ENCODE measurements at regions not wholly inside any gene's neighbourhood (a gene's known extent, or its start where the extent isn't known, plus 50 kb on each side); places are given as distances from the start of the nearest gene placed in this dataset.

- DNase-seq (ENCODE audit: low read depth in 2 of 3, low spot score in 2 of 3), result no peak
These were observed 1114.6 kb upstream of the KLHL29 start for GRCh38 chr2:22270341-22270740.

- DNase-seq (ENCODE audit: low read depth in 2 of 3, low spot score in 2 of 3), result no peak
These were observed 1111.1 kb upstream of the KLHL29 start for GRCh38 chr2:22273853-22274252.

- DNase-seq (ENCODE audit: low read depth in 2 of 3, low spot score in 2 of 3), result no peak
These were observed 1110.3 kb upstream of the KLHL29 start for GRCh38 chr2:22274661-22275060.

DNA sequence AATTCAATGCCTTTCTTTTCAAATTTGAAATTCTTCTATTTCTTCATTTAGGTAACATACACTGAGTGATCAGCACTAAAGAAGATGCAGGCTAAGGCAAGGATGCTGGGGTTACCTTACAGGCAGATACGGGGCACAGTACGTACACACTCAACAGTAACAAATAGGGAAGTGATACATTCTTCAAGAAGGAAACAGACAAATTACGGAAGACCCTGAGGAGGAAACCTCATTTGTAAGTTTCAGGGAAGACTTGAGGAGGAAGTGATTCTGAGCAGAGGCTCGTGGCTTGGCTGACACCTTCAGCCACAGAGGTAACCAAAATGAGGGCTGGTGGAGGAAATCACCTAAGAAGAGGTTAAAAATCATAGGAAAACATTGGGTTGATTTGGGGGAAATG lies 1108.3 kb upstream of the KLHL29 start:
- no peak for DNase-seq (ENCODE audit: low read depth in 2 of 3, low spot score in 2 of 3)

DNA sequence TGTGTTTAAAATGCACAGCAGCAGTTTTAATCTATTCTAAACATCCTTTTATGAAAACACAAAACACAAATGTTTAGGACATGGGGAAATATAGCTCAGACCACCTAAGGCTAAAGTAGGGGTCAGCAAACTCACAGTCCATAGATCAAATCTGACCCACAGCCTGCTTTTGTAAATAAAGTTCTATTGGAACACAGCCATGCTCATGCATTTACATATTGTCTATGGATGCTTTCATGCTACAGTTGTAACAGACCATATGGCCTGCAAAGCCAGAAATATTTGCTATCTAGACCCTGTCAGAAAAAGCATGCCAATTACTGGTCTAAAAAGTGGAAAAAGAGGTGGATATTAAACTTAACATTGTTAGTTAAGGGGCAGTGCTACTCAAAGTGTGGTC lies 1105.4 kb upstream of the KLHL29 start:
- DNase-seq (ENCODE audit: low read depth in 2 of 3, low spot score in 2 of 3), result no peak

DNA sequence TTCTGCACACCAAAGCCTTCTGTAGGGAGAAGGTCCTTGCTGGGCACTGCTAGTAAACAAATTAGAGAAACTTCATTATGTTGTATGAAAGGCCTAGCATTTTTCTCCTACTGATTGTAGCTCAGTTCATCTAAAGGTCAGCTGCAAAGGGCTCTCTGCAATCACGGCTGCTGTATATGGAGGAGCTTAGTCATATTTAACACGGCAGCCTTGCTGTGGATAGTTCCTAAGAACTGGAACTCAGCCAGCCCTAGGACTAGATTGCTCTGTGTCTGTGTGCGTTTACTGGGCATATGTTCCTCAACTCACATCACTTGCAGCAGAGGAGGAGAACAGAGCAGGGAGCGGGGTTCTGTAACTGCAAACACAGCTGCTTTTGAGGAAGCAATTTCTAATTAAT lies 1103.9 kb upstream of the KLHL29 start:
- no peak for DNase-seq (ENCODE audit: low read depth in 2 of 3, low spot score in 2 of 3)

GRCh38 chr2:22282220-22282619 lies 1102.8 kb upstream of the KLHL29 start:
- DNase-seq (ENCODE audit: low read depth in 2 of 3, low spot score in 2 of 3), result no peak

DNA sequence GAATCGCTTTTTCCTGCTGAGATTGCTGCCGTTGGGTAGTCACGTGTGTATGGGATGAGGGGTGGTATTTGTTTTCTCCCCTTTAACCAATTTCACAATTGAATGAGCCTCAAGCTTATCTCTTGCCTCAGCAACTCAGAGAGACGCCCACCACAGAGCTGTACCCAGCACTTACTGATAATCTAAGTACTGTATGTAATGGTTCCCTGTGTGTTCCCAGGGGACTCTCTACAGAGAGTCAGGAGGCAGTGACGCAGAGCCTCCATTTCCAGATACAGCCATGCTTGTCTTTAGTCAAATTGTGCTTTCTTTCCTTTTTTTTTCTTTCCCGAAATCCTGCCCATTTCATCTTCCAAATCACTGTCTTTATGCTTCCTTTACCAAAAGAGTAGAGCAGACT lies 1102.1 kb upstream of the KLHL29 start:
- DNase-seq (ENCODE audit: low read depth in 2 of 3, low spot score in 2 of 3), result no peak

DNA sequence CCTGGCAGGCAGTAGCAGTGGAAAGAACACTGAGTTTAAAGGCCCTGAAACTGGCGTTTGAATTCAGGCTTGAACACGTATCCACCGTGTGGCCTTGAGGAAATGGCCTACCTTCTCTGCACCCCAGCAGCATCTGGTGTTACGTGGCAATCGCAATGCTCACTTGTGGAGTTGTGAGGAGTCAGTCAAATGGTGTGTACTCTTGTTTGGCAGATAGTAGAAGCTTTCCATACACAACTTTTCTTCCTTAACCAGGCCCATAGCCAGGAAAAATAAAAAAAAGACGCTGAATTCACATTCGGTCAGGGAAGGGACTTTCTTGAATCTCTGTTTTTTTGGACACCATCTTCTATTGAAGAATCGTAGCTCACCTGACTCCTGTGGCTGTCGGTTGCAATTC lies 1101.5 kb upstream of the KLHL29 start:
- DNase-seq (ENCODE audit: low read depth in 2 of 3, low spot score in 2 of 3), result no peak

GRCh38 chr2:22290302-22290701 lies 1094.7 kb upstream of the KLHL29 start:
- no peak for DNase-seq (ENCODE audit: low read depth in 2 of 3, low spot score in 2 of 3)

- no peak for DNase-seq (ENCODE audit: low read depth in 2 of 3, low spot score in 2 of 3)
These were observed 1094.0 kb upstream of the KLHL29 start for GRCh38 chr2:22290909-22291473.

GRCh38 chr2:22301228-22301627 lies 1083.8 kb upstream of the KLHL29 start:
- DNase-seq (ENCODE audit: low read depth in 2 of 3, low spot score in 2 of 3), result no peak

DNA sequence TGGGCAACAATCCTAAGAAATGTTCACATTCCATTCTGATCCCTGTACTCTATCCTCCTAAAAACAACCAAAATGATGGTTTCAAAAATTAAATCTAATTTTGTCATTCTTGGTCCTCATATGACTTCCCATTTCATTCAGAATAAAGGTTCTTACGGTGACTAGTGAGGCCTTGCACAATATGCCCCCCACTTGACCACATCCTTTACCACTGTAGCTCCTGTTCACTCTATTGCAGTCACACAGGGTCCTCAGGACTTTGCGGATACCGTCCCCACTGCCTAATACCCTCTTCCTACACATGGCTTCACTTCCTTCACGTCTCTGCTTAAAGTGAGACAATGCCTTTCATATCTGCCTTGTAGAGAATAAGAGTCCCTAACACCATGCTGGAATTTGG lies 1058.7 kb upstream of the KLHL29 start:
- DNase-seq (ENCODE audit: low read depth in 2 of 3, low spot score in 2 of 3), result no peak

GRCh38 chr2:22329211-22330154 lies 1055.5 kb upstream of the KLHL29 start:
- no peak for DNase-seq (ENCODE audit: low read depth in 2 of 3, low spot score in 2 of 3)

DNA sequence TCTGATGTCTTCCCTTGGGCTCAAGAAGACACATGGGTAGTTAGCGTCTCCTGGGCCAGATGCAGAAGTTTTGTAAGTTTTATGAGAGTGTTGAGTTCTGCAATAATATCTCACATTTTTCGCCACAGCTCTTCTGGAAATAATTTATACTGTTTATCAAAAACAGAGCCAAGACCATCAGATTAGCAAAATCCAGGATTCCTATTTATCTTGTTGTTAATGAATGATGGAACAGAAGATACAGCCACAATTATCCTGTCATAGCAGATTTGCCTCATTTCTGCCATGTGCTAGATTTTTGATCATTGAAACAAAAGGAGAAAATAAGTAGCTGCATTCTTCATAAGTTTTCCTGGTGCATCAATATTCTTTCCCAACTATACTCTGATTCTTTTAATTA lies 1048.6 kb upstream of the KLHL29 start:
- DNase-seq (ENCODE audit: low read depth in 2 of 3, low spot score in 2 of 3), result no peak

DNA sequence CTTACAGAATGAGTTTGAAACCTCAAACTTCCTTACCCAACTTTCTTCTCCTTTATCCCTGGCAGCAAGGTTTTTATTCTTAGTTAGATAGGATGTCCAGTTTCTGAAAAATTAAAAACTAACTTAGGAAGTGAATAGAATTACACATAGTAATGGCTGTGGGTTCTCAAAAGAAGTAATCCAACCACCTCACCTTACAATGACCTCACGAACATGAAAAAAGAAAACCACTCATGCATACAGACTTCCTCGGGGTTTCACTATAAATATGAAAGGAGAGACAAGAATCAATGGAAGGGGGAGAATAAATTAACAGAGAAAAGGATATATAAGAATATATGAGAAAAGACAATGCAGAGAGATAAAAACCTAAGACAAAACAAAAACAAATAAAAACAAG lies 1044.3 kb upstream of the KLHL29 start:
- DNase-seq (ENCODE audit: low read depth in 2 of 3, low spot score in 2 of 3), result no peak

- DNase-seq (ENCODE audit: low read depth in 2 of 3, low spot score in 2 of 3), result no peak
These were observed 1037.7 kb upstream of the KLHL29 start for GRCh38 chr2:22347306-22347705.

DNA sequence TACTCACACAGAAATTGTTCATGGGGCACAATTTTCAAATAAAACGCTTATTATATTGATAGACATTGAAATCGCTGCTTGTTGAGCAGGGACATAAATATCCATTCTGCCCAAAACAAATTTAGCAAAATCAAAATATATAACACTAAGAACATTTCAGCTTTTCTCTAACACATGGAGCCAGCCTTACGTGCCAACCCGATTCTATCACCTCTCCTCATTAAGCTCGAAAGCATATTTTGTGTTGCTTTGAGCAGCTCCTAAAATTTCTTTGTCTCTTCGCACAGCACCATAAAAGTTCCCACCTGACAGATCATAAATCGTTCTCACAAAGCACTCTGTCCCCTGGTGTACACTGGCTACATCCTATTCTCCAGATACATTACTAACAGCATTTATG lies 1034.4 kb upstream of the KLHL29 start:
- DNase-seq (ENCODE audit: low read depth in 2 of 3, low spot score in 2 of 3), result no peak

GRCh38 chr2:22355816-22356433 lies 1029.1 kb upstream of the KLHL29 start:
- DNase-seq (ENCODE audit: low read depth in 2 of 3, low spot score in 2 of 3), result peak in 2 of 3 donors; percentile 9 to 44

DNA sequence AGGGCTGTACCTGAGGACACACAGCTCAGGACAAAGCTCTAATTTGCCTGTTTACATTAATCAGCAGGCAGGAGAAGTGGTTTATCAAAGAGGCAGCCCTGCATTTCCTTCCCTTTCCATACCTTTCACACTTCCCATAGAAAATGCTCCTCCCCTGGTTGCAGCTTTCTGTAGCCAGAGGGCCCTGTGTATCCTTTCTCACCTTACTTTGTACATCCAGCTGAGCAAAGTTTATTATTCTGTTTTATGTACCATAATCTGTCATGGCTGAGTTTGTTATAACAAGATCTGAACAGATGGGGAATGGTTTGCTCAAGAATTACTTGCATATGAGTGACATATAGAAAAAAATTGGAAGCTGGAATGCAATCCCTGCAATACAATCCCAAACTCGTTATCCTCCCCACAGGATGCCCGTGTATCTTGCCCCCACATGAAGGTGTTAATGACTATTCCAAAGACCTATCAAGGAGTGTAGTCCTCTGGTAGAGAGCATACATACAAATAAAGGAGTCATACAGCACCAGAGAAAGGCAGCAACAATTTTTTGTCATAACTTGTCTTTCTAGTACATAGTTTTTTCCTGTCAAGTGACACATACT lies 1025.8 kb upstream of the KLHL29 start:
- DNase-seq (ENCODE audit: low read depth in 2 of 3, low spot score in 2 of 3), result no peak

GRCh38 chr2:22360735-22361374 lies 1024.1 kb upstream of the KLHL29 start:
- DNase-seq (ENCODE audit: low read depth in 2 of 3, low spot score in 2 of 3), result no peak

All from hematopoietic multipotent progenitor cell (in vitro differentiated cells).